ENCODE measurements at regions not wholly inside any gene's neighbourhood (a gene's known extent, or its start where the extent isn't known, plus 50 kb on each side); places are given as distances from the start of the nearest gene placed in this dataset.

- in situ Hi-C loops (cut with HindIII; ENCODE audit: low sequenced_read_pairs): no loop called here
- H3K4me3 ChIP-seq (ENCODE audit: low read depth, low read length): no peak overlapping the region
- DNase-seq (ENCODE audit: low read depth, low spot score): no peak
- TF ChIP-seq, protein P1, sequence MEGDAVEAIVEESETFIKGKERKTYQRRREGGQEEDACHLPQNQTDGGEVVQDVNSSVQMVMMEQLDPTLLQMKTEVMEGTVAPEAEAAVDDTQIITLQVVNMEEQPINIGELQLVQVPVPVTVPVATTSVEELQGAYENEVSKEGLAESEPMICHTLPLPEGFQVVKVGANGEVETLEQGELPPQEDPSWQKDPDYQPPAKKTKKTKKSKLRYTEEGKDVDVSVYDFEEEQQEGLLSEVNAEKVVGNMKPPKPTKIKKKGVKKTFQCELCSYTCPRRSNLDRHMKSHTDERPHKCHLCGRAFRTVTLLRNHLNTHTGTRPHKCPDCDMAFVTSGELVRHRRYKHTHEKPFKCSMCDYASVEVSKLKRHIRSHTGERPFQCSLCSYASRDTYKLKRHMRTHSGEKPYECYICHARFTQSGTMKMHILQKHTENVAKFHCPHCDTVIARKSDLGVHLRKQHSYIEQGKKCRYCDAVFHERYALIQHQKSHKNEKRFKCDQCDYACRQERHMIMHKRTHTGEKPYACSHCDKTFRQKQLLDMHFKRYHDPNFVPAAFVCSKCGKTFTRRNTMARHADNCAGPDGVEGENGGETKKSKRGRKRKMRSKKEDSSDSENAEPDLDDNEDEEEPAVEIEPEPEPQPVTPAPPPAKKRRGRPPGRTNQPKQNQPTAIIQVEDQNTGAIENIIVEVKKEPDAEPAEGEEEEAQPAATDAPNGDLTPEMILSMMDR (IDR thresholded peaks at IDR 0.05; ENCODE audit: low read depth, low read length): no peak
Measured at GRCh38 chr13:89660752-89661151, 1686.7 kb upstream of the MIR17HG start.

GRCh38 chr13:89673789-89674311, 1673.6 kb upstream of the MIR17HG start:
- no peak for DNase-seq (ENCODE audit: low read depth, low spot score)
- H3K4me3 ChIP-seq (ENCODE audit: low read depth, low read length): no peak overlapping the region
- TF ChIP-seq, protein P1 (IDR thresholded peaks at IDR 0.05; ENCODE audit: low read depth, low read length): no peak
- in situ Hi-C loops (cut with HindIII; ENCODE audit: low sequenced_read_pairs): no loop called here

- in situ Hi-C loops (cut with HindIII; ENCODE audit: low sequenced_read_pairs): no loop called here
- H3K4me3 ChIP-seq (ENCODE audit: low read depth, low read length): no peak overlapping the region
- no peak for DNase-seq (ENCODE audit: low read depth, low spot score)
- TF ChIP-seq, protein P1 (IDR thresholded peaks at IDR 0.05; ENCODE audit: low read depth, low read length): no peak
Measured at GRCh38 chr13:89678466-89679121, 1668.9 kb upstream of the MIR17HG start.

DNA sequence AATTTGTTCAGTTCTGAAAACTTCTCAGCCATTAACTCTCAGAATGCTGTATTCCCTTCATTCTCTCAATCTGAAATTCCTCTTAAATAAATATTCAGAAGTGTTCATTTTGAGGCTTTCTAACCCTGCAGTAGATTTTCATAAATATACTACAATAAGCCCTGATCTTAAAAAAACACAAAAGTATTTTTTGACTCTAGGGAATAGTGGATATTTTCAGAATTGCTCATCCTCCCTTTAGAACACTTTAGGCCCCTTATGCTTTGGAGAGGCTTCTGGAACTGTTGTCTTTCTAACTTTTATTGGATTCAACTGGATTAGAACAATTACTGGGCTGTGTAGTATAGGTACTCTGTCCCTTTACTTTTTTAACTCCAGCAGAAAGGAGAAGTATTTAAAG, 1662.6 kb upstream of the MIR17HG start:
- TF ChIP-seq, protein P1 (IDR thresholded peaks at IDR 0.05; ENCODE audit: low read depth, low read length): no peak
- in situ Hi-C loops (cut with HindIII; ENCODE audit: low sequenced_read_pairs): no loop called here
- peak; percentile 24 for DNase-seq (ENCODE audit: low read depth, low spot score)
- no peak overlapping the region for H3K4me3 ChIP-seq (ENCODE audit: low read depth, low read length)

DNA sequence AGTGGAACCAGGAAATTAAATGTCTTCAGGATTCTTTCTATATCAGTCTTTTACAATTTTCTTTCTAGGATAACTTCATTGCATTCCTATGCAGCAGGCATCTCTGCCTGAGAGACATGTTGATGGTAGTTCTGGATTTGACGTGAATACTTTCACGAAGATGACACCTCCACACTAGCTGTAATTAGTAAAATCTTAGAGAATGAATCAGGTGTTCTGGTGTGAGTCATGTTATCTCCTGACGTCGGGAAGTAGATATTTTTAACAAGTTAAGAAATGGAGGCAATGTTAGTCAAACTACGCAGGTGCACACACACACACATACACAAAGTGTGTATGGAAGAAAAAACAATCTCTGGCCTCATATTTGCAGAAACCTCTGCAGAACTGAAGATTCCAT, 1661.3 kb upstream of the MIR17HG start:
- H3K4me3 ChIP-seq (ENCODE audit: low read depth, low read length): no peak overlapping the region
- TF ChIP-seq, protein P1 (IDR thresholded peaks at IDR 0.05; ENCODE audit: low read depth, low read length): no peak
- no peak for DNase-seq (ENCODE audit: low read depth, low spot score)
- in situ Hi-C loops (cut with HindIII; ENCODE audit: low sequenced_read_pairs): no loop called here

- no peak for DNase-seq (ENCODE audit: low read depth, low spot score)
- no peak overlapping the region for H3K4me3 ChIP-seq (ENCODE audit: low read depth, low read length)
- TF ChIP-seq, protein P1 (IDR thresholded peaks at IDR 0.05; ENCODE audit: low read depth, low read length): no peak
- in situ Hi-C loops (cut with HindIII; ENCODE audit: low sequenced_read_pairs): no loop called here
Measured at GRCh38 chr13:89687066-89687465, 1660.4 kb upstream of the MIR17HG start.

Data from astrocyte of the spinal cord (primary cell).